Keratinocyte (primary cell): ENCODE measurements at regions not wholly inside any gene's neighbourhood (a gene's known extent, or its start where the extent isn't known, plus 50 kb on each side); places are given as distances from the start of the nearest gene placed in this dataset.

Experiments used
- DNase-seq: peaks from one replicate; pipeline ENCODE4 v3.0.0-alpha.2; 2011; ENCODE audit warnings: low read depth, missing footprints, low spot score
- FAIRE-seq: peaks from 2 replicates; lab custom pipeline; 2011; peaks lifted over from hg19 to GRCh38; lab: Jason Lieb, UNC
- H2AFZ ChIP-seq: 2 replicates; pipeline ENCODE4 v1.6.0; 2012; ENCODE audit warnings: low read length, control low read depth, inconsistent platforms; ENCODE audit not compliant: control insufficient read depth
- H3K27ac ChIP-seq: 2 replicates; pipeline ENCODE4 v1.5.1; 2011; ENCODE audit warnings: low read length; ENCODE audit not compliant: control insufficient read depth, insufficient read depth
- H3K27me3 ChIP-seq: 3 replicates; pipeline ENCODE4 v1.6.0; 2011; ENCODE audit warnings: low read length; ENCODE audit not compliant: control insufficient read depth, insufficient read depth; ENCODE audit errors: extremely low read depth
- H3K36me3 ChIP-seq, 2 experiments: 2 replicates in 1 of 2; 3 replicates in 1 of 2; pipeline ENCODE4 v1.5.1; 2011; ENCODE audit warnings: low read length in 2 of 2, mild to moderate bottlenecking in 1 of 2; ENCODE audit not compliant: control insufficient read depth in 2 of 2, insufficient read depth in 2 of 2; ENCODE audit errors: extremely low read depth in 1 of 2
- H3K4me1 ChIP-seq: 3 replicates; pipeline ENCODE4 v1.5.1; 2011; ENCODE audit warnings: low read length; ENCODE audit not compliant: control insufficient read depth, insufficient read depth; ENCODE audit errors: extremely low read depth
- H3K4me2 ChIP-seq: 3 replicates; pipeline ENCODE4 v1.6.0; 2011; ENCODE audit warnings: low read depth, low read length; ENCODE audit not compliant: control insufficient read depth, insufficient read depth; ENCODE audit errors: extremely low read depth
- H3K4me3 ChIP-seq, 3 experiments: fragments of 200-600 bp in 1 of 3; sonication (generic) in 1 of 3; 2 replicates in 2 of 3; 3 replicates in 1 of 3; pipeline ENCODE4 v1.5.1; 2011 to 2016; ENCODE audit warnings: low read length in 3 of 3, mild to moderate bottlenecking in 3 of 3, control low read depth in 2 of 3, inconsistent platforms in 1 of 3, low read depth in 1 of 3, mixed read lengths in 1 of 3, mixed run types in 1 of 3, moderate library complexity in 1 of 3; ENCODE audit not compliant: control insufficient read depth in 2 of 3, insufficient read depth in 2 of 3; ENCODE audit errors: extremely low read depth in 1 of 3
- H3K79me2 ChIP-seq: 2 replicates; pipeline ENCODE4 v1.6.0; 2012; ENCODE audit warnings: low read length; ENCODE audit not compliant: control insufficient read depth, insufficient read depth
- H3K9ac ChIP-seq: 3 replicates; pipeline ENCODE4 v1.6.0; 2011; ENCODE audit warnings: low read length; ENCODE audit not compliant: control insufficient read depth, insufficient read depth; ENCODE audit errors: extremely low read depth
- H3K9me1 ChIP-seq: 3 replicates; pipeline ENCODE4 v1.6.0; 2011; ENCODE audit warnings: low read length; ENCODE audit not compliant: control insufficient read depth, insufficient read depth; ENCODE audit errors: extremely low read depth
- H3K9me3 ChIP-seq: 2 replicates; pipeline ENCODE4 v1.5.1; 2012; ENCODE audit warnings: low read depth, low read length; ENCODE audit not compliant: control insufficient read depth
- H4K20me1 ChIP-seq: 3 replicates; pipeline ENCODE4 v1.6.0; 2011; ENCODE audit warnings: low read length; ENCODE audit not compliant: control insufficient read depth, insufficient read depth; ENCODE audit errors: extremely low read depth
- CTCF ChIP-seq, 3 experiments: IDR thresholded peaks in 1 of 3; conservative IDR thresholded peaks in 1 of 3; optimal IDR thresholded peaks in 1 of 3; 2 replicates in 2 of 3; 3 replicates in 1 of 3; pipeline versions ENCODE3 to v1.5.1; 2011; ENCODE audit warnings: low read length in 3 of 3, mild to moderate bottlenecking in 3 of 3, moderate library complexity in 2 of 3, control low read depth in 1 of 3, inconsistent platforms in 1 of 3; ENCODE audit not compliant: insufficient read depth in 2 of 3; ENCODE audit errors: extremely low read depth in 1 of 3
- EZH2 ChIP-seq: IDR thresholded peaks from one replicate; pipeline ENCODE4 v1.6.1; 2012; ENCODE audit warnings: inconsistent platforms, mild to moderate bottlenecking, low read length, moderate library complexity
- dilution Hi-C: fragments of 300-500 bp; cut with MboI; formaldehyde crosslinking; loops from one replicate; pipeline ENCODE4 v1.7.0; 2020; ENCODE audit warnings: low sequenced_read_pairs; ENCODE audit not compliant: extremely low pct_ligation_motif_present

- H3K79me2 ChIP-seq, result no peaks in the 10 kb centered on the region
- H3K27ac ChIP-seq, result no peak overlapping the region
- H3K27me3 ChIP-seq, result no peaks in the 10 kb centered on the region
- H3K9me3 ChIP-seq, result no peaks in the 10 kb centered on the region
- H2AFZ ChIP-seq, result no peak overlapping the region
- DNase-seq (no peak), FAIRE-seq (no peak)
- TF ChIP-seq EZH2 (no peak), CTCF (optimal IDR thresholded peaks at IDR 0.05 in 1 of 3, IDR thresholded peaks at IDR 0.05 in 1 of 3, conservative IDR thresholded peaks at IDR 0.05 in 1 of 3; ENCODE audit: extremely low read depth in 1 of 3, insufficient read depth in 2 of 3, low read length in 3 of 3) (peak in 2 of 3 experiments; percentile 17)
- H3K9ac ChIP-seq, result no peak overlapping the region
- H4K20me1 ChIP-seq, result no peaks in the 10 kb centered on the region
- dilution Hi-C loops, result no loop called here
- H3K9me1 ChIP-seq, result no peaks in the 10 kb centered on the region
- peaks cover 27% of the 10 kb centered on the region for H3K4me1 ChIP-seq
- H3K36me3 ChIP-seq, result no peaks in the 10 kb centered on the region
- H3K4me2 ChIP-seq, result no peak overlapping the region
- no peak overlapping the region for H3K4me3 ChIP-seq
Measured at GRCh38 chr2:21363364-21363763, 239.6 kb downstream of the TDRD15 start.

GRCh38 chr2:21367421-21367820 is 243.7 kb downstream of the TDRD15 start:
- Histone ChIP-seq H3K4me3 (no peak overlapping the region), H4K20me1 (no peaks in the 10 kb centered on the region), H3K79me2 (no peaks in the 10 kb centered on the region), H3K27me3 (no peaks in the 10 kb centered on the region), H3K27ac (peak overlapping the region; percentile 52), H3K9ac (no peak overlapping the region), H3K4me1 (peaks cover 11% of the 10 kb centered on the region), H3K36me3 (no peaks in the 10 kb centered on the region), H3K4me2 (peak overlapping the region; percentile 34), H2AFZ (no peak overlapping the region), H3K9me3 (no peaks in the 10 kb centered on the region), H3K9me1 (no peaks in the 10 kb centered on the region)
- TF ChIP-seq CTCF (optimal IDR thresholded peaks at IDR 0.05 in 1 of 3, IDR thresholded peaks at IDR 0.05 in 1 of 3, conservative IDR thresholded peaks at IDR 0.05 in 1 of 3; ENCODE audit: extremely low read depth in 1 of 3, insufficient read depth in 2 of 3, low read length in 3 of 3), result peak in 1 of 3 experiments; percentile 20
- no peak for TF ChIP-seq EZH2
- dilution Hi-C loops, result no loop called here
- DNase-seq (no peak), FAIRE-seq (peak; percentile 95)
